Hypothalamus (tissue), 51 donors: ENCODE measurements at regions not wholly inside any gene's neighbourhood (a gene's known extent, or its start where the extent isn't known, plus 50 kb on each side); places are given as distances from the start of the nearest gene placed in this dataset.

Experiments
- DNase-seq, 51 donors: peaks; one replicate each; lab custom pipeline; 2025; lab: John Stamatoyannopoulos, UW

DNA sequence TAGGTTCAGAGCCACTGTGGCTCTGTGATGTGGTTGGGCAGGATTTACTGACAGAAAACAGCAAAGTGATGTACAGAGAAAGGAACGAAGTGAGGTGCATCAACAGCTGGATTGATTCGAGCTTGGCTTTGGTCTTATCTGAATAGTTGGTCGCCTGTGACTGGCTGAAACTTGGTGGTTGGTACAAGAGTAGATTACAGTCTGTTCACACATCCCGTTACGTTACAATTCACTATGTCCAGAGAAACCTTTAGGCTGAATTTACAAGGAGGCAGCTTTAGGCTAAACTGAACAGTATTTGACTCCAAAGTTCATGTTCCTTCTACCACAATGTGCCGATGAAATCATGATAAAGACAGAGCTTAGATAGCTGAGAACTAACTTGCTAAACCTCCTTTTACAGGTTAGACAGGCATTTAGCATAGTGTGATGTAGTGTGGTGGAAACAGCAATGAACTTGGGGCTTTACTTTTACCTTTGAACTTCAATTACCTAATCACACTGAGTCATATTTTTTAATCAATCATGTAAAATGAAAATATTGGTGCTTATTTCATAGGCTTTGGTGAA lies 210.2 kb upstream of the PUM3 start:
- DNase-seq = no peak

GRCh38 chr9:3049636-3050035 lies 205.7 kb upstream of the PUM3 start:
- DNase-seq = no peak

- DNase-seq = no peak
Measured at GRCh38 chr9:3047912-3048311, 204.0 kb upstream of the PUM3 start.

GRCh38 chr9:3045153-3045552 lies 201.3 kb upstream of the PUM3 start:
- no peak for DNase-seq

- DNase-seq = no peak
Measured at GRCh38 chr9:3043369-3043768, 199.5 kb upstream of the PUM3 start.

GRCh38 chr9:3040761-3041160 lies 196.9 kb upstream of the PUM3 start:
- no peak for DNase-seq

GRCh38 chr9:3036333-3036700 lies 192.4 kb upstream of the PUM3 start:
- no peak for DNase-seq

- DNase-seq = peak in 6 of 51 donors; percentile 1 to 34 (median 24)
Measured at GRCh38 chr9:3035579-3036332, 191.9 kb upstream of the PUM3 start.

GRCh38 chr9:3032898-3033297 lies 189.0 kb upstream of the PUM3 start:
- no peak for DNase-seq

DNA sequence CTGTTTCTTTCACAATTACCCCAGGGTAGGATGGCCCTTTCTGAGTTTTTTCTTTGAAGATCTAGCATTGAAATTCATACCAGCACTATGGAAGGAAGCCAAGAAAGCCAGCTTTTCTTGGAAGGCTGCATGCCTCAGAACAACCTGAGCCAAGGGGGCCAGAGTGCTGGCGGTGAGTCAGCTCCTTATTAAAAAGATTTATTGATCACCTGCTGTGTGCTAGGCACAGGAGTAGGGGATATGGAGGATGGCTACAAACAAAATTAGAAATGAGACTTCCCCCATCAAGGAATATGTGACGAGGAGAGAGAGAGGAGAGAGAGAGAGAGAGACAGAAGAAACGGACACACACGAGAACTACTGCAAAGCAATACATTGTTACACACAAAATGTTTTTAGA lies 184.6 kb upstream of the PUM3 start:
- peak in 1 of 51 donors; percentile 4 for DNase-seq

GRCh38 chr9:3027210-3027609 lies 183.3 kb upstream of the PUM3 start:
- no peak for DNase-seq

DNA sequence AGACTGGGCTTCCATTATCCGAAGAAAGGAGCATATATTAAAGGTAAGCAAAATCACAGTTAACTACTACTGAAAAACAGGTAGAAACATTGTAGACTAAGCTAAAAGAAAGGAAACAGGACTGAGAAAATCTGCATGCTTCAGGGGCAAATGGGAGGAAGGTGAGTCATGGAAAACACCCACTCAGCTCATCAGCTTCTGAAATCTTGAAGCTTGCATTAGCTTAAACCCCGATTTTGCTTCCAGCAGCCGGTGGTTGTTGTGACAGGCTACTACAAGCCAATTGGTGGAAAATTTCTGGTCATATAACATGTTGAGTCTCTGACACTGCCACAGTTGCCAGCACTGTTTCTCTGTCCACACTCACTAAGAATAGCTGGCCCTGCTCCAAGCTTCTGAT lies 179.6 kb upstream of the PUM3 start:
- peak in 2 of 51 donors; percentile 1 to 9 for DNase-seq

- DNase-seq = no peak
Measured at GRCh38 chr9:3018691-3019230, 174.9 kb upstream of the PUM3 start.

GRCh38 chr9:3018071-3018470 lies 174.2 kb upstream of the PUM3 start:
- no peak for DNase-seq

- DNase-seq = no peak
Measured at GRCh38 chr9:3014178-3014577, 170.3 kb upstream of the PUM3 start.

DNA sequence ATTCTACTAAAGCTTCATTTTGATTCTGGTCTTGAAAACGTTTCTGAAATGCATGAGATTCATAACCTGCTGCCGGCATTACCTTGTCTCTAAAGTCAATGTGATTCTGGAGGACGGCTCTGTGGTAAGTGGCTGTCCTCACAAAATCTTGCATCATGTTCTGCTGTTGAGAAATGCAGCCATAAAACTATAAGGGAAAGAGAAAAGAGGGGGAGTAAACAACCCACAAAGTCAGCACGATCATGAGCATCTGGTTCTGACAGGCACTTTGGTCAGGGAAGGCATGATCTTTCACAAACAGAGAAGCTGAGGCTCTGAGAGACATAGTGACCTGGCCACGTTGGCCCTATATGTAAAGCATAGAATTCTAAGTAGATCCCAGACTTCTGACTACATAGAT lies 168.9 kb upstream of the PUM3 start:
- DNase-seq = no peak

DNA sequence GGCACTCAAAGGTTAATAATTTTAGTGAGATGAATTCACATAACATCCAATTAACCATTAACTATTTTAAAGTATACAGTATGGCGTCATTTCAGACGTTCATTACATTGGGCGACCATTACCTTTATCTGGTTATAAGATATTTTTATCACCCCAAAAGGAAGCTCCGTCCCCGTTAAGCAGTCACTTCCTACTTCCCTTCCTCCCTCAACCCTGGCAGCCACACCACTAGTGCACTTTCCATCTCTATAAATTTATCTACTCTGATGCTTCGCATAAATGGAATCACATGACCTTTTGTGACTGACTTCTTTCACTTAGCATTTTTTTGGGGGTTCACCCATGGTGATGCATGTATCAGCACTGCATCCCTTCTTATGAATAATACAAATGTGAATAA lies 168.3 kb upstream of the PUM3 start:
- DNase-seq = no peak

GRCh38 chr9:3008091-3008490 lies 164.2 kb upstream of the PUM3 start:
- no peak for DNase-seq

- no peak for DNase-seq
Measured at GRCh38 chr9:3007326-3007725, 163.4 kb upstream of the PUM3 start.

GRCh38 chr9:3006851-3007250 lies 163.0 kb upstream of the PUM3 start:
- no peak for DNase-seq

GRCh38 chr9:3004572-3004971 lies 160.7 kb upstream of the PUM3 start:
- no peak for DNase-seq

DNA sequence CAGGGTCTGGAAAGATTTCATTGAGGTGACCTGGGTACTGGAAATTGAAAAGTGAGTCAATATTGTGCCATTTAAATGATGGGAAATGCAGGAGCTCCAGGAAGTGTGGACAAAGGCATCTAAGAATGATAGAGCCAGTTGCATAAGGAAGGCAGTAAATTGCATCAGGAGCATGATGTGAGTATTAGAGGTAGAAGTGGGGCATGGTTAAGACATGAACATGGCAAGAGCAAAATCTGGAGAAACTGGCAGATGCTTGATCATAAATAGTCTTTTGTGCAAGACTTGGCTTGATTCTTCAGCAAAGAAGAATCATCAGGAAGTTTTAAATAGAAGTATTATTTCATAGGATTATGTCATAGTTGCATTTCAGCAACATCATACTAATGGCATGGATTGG lies 157.4 kb upstream of the PUM3 start:
- DNase-seq = no peak

GRCh38 chr9:2992427-2992826 lies 148.5 kb upstream of the PUM3 start:
- DNase-seq = no peak
